Activated T-cell treated with anti-CD3 and anti-CD28 coated beads, Interleukin-2, amount 50 U/mL, for 1 hour (primary cell): ENCODE measurements at regions not wholly inside any gene's neighbourhood (a gene's known extent, or its start where the extent isn't known, plus 50 kb on each side); places are given as distances from the start of the nearest gene placed in this dataset.
"Not testable (repeated sequence)": the region's sequence is repeated elsewhere in the genome, so short reads cannot be mapped to it uniquely, and the experiment has no call there.

ENCODE experiments used
- DNase-seq: peaks from one replicate; pipeline ENCODE4 v3.0.0-alpha.2; 2020

DNA sequence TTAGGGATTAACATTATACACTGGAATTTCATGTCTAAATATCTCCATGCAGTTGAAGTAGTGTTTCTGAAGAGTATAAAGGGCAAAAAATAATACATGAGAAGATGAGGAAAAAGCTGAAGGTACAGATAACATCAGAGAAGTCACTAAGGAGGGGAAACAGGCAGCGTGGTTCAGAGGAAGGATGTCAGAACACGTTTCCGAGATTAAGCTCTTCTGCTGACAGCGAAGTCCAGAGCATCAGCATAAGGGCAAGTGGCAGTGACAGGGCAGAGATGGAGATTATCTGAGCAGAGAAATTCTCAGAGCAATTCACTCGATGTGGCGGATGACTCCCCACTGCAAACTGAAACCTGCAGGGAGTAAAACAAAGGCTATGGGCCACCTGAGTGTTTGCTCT, 443.2 kb upstream of the FRG1 start:
- DNase-seq: no peak

DNA sequence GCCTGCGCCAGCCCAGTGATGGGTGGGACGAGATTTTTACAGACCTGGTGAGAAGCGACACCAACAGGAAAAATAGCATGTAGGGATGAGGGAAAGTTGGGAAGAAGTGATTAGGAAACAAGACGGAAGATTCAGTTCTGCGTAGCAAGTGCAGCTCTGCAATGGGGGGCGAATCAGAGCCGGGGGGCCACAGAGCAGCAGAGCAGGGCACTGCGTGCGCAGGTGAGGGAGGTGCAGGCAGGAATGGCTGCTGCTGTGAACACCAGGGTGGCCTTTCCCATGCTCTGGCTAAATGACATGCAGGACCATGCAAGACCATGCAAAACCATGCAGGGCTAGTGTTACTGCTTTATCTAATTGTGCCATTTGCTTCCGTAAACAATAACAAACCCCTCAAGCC, 442.7 kb upstream of the FRG1 start:
- DNase-seq: no peak

DNA sequence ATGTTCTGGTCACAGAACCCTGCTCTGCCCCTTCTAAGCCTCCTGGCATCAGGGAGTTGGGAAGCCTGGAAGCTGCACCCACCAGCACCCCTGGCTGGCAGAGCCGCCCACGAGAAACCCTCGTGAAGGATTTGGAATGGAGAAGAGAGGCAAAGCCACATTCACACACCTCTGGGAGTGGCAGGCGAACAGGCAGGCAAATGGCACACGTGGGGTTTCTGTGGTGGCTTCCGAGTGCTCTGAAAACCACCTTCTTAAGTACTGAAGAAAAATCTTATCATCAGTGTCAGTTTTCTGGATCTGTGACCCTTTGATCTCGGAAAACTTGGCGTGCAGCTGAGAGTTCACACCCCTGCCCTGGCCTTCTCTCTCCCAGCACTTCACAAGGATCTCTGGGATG, 442.2 kb upstream of the FRG1 start:
- DNase-seq: no peak

DNA sequence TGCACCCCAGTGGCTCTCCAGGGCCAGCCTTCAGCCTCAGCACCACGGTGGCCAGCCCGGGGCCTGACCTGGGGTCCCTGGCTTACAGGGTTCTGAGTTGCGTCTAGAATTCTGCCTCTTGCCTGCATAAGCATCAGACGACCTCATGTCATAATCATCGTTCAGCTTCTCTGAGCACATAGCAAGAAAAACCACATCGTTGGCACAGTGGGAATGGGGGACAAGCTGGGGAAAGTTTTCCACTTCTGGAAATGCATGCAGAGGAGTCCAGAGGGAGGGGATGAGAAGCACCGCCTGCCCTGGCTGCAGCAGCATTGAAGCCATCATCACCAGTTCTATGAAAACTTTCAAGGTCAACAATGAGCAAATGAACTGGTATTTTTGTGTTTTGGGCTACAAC, 441.0 kb upstream of the FRG1 start:
- DNase-seq: no peak

DNA sequence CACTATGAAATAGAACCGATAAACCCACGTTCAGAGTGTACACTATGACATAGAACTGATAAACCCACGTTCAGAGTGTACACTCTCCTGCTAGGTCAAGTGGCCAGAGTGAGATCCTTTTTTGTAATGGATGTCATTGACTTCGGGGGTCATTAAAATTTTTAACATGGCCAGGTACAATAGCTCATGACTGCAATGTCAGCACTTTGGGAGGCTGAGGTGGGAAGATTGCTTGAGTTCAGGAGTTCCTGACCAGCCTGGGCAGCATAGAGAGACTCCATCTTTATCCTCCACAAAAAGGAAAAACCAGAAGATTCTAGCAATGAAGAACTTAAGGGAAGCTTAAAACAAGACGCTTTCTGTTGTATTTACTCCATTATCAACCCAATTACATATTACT, 439.7 kb upstream of the FRG1 start:
- no peak for DNase-seq

DNA sequence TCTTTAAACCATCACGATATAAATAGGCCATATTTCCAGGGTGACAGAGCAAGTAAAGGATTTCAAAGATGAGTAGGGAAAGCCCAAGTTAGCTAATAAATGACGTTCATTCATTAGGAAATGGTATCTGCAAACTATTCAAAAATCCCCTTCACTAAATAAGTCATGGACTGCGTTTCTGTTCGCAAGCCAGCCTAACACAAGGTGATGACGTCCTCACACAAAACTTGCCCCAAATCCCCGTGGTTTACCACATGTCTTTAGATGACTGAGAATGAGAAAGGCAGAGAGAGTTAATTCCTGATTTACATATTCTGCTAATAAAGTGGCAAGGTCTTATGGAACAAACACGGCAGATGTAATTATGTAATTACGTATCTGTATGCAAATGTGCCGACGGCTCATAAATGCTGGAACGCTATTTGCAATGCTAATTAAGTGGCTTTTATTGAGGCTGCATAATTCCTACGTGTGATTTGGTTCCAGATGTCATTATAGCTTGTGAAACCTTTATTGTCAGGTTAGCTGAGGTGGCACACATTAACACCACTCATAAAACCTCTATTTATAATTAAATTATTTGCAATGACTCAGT, 437.7 kb upstream of the FRG1 start:
- DNase-seq: no peak

DNA sequence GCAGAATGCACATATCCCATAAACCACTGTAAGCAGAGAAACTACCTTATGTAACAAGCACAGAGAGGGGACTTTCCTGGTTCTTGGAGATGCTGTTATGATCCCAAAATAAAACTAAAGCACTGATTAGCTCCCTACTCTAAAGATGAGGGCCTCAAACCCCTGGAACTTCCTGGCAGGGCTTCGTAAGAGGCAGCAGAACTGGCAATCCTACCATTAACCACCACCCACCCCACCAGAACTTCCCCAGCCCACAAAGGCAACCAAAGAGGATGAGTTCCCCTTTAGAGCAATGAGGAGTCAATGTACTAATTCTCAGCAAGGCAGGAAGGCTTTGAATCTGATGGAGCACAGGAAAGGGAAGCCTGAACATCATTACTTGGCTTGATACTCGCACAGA, 436.5 kb upstream of the FRG1 start:
- DNase-seq: no peak

DNA sequence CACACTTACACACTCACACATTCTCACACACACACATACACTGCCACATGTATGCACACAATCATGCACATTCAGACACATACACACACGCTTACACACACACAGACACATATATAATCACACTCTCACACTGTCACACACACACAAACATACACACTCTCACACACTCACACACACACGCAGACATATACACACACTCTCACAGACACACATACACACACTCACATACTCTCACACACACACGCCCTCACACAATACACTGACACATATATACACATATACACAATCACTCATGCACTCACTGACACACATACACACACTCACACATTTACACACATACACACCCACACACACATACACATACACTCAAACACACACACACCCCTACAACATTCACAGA, 435.3 kb upstream of the FRG1 start:
- no peak for DNase-seq

DNA sequence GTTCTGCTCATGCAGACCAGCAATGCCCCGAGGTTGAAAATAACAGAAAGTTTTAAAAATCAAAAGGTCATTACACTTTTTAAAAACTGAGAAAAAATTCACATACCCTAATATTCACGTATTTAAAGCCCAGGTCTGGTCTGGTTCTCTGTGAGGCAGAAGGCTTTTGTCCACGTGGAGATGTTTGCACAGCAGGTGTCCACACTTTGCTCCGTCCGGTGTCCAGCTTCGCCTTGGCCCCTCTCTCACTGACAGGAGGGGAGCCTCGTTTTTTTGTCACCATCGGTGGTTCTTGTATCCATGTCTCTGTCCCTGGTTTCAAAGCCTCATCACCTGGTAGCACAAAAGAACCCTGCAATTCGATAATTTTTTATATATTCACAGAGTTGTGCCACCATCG, 434.6 kb upstream of the FRG1 start:
- no peak for DNase-seq

DNA sequence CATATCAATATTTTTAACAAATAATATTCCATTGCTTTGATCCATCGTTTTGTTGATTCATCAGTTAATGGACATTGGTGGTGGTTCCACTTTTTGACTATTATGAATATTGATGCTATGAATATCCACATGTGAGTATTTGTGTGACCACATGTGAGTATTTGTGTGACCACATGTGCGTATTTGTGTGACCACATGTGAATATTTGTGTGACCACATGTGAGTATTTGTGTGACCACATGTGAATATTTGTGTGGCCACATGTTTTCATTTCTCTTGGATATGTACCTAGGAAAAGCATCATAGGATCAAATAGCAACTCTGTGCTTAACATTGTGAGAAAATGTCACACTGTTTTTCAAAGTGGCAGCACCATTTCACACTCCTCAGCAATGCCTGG, 433.6 kb upstream of the FRG1 start:
- DNase-seq: no peak

DNA sequence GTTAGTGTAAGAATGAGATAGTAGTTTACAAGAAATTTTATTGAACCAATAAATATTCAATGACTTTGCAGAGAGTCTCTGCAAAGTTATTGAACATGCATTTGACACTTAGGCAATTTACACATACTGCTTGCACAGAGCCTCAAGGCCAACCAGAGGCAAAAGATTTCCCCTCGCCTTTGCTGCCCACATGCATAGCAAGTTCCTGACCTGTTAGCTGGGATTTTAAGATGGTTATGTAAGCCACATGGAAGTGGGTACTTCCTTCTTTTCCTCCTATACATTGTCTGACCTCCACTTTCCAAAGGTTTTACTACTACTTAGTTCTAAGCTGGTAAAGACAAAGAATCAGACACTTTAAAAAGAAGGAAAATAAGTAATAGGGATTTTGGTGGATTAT, 430.1 kb upstream of the FRG1 start:
- DNase-seq: no peak

DNA sequence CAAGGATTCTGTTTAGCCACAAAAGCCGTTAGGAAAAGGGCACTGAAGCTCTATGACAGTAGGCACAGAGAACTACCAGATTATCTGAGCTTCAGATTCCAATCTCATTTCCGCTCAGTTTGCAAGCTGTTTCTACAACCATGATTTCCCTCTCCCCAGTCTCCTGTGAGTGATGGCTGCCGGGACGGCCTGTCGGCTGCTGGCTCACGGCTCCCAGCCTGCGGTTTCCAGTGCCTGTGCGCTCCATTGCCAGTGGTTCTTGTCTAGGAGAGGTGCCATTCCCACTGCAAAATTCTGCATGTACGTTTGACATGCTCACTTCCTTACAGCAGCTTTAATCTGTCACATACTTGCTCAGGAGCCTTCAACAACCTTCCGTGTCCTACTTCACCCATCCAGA, 429.1 kb upstream of the FRG1 start:
- DNase-seq: no peak

DNA sequence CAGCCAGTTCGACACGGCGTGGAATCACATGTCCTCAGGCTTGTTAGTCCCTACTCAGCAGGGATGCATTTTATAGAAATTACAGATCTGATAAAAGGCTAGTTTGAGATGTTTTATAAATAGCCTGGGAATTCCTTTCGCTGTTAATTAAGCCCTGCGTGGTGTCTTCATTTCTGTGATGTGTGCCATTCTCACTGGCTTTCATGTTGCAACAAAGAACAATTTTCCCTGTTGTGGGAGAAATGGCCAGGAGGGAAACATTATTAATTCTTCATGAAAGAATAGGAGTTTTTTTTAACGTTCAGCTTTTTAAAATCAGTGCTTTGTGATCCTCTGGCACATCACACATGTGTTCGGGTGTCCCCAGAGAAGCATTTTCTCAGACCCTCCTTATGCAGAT, 427.3 kb upstream of the FRG1 start:
- no peak for DNase-seq

DNA sequence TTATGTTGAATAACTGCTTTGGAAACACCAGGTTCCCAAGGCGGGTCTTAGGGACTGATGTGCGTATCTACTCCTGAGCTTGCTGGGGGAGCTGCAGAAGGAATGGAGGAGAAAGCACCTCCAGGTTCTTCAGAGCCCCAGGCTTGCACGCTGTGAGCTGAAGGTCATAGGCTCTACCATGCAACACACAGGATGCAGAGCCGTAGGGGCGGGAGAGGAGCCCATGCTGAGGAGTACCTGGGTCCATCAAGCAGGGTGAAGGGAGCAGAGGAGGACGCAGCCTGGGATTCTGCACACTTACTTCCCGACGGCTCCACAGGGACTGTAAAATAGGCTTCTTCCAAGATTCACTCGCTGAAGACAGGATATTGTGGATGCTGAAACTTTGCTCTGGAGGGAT, 426.5 kb upstream of the FRG1 start:
- DNase-seq: no peak

DNA sequence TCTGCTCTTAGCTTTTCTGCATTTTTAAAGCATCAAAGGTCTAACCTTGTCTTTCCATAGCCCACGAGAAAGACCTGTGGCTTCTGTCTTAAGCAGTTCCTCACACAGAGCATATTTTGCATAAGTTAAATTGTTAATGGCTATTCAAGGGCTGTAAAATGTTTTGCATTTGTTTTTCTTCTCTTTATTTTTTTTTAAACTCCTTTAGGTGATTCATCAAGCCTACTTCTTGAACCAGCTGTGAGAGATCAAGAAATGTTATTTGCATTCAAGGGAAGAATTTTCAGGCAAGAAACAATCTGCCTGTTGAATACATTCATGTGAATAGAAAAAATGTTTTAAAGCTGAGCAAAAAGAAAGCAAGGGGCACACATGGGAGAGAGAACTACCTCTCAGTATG, 423.8 kb upstream of the FRG1 start:
- no peak for DNase-seq

DNA sequence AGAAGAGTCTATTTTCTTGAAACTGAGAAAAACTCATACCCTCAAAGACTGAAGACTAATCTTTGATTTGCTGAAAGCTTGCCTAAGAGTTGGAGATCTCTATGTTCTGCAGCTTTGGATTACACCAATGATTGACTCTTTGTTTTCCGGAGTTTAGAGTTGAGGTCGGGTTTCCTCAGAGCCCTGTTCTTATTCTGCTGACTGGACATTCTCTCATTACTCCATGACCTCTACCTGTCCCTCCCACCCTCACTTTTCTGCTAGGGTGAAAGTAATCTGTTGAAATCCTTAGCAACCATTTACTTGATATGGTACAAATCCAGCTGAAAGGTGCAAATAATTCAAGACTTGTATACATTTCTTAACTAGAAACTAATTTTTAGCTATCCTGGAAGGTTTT, 421.5 kb upstream of the FRG1 start:
- no peak for DNase-seq

DNA sequence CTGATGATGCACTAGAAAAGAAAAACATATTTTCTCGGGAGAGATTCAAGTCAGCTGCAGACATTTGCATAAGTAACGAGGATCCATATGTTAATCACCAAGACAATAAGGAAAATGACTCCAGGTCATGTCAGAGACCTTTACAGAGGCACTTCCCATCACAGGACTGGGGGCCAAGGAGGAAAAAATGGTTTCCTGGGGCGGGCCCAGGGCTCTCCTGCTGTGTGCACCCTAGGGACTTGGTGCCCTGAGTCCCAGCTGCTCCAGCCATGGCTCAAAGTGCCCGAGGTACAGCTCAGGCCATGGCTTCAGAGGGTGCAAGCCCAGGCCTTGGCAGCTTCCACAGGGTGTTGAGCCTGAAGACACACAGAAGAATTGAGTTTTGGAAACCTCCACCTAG, 415.4 kb upstream of the FRG1 start:
- DNase-seq: no peak

DNA sequence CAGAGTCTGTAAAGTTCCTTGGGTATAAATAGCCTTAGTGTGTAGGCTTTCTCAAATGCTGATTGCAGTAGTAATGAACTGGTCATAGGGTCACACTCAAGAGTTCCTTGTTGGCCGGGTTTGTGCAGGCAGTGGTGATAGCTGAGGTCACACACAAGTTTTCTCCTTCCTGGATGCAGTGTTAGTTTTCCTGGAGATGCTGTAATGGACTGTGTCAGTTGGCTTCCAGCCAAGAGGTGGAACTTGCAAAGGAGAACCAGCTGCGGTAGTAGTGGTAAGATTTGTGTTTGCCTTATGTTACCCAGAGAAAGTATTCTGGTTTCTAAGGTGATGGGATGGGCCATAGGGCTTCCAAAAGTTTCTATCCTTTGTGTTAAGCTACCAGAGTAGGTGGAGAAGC, 409.8 kb upstream of the FRG1 start:
- DNase-seq: no peak

DNA sequence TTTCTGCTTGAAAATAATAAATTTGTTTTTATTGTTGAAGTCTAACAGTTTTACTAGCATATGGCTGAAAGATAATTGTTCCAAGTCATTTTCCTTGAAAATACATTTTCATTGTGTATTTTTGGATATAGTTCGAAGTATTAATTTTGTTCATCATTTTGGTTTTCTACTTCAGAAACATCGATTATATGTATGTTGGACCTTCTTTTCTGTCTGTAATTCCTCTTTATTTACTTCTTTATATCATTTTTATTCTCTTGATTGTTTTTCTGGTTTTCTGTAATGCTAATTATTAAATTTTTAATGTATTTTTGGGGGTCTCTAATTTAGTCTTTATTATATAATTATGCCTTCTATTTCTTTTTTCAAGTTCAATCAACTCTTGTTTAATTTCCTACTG, 407.1 kb upstream of the FRG1 start:
- no peak for DNase-seq

DNA sequence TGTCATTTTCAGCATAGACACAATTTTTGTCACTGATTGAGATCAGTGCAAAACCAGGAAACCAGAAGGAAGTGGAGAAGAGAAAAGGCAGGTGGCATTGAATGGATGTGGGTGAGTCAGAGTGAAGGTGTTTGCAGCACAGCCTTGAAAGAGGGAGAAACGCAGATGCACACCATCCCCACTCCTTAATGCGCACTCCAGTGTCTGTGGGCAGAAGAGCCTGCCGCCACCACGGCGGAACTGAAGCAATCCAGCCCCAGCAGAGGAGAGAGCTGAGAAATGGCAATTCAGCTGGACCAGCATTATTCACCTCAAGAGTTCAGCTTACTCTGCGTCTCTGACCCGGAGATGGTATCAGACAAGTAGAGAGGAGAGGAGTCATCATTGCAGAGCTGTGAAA, 393.1 kb upstream of the FRG1 start:
- no peak for DNase-seq

DNA sequence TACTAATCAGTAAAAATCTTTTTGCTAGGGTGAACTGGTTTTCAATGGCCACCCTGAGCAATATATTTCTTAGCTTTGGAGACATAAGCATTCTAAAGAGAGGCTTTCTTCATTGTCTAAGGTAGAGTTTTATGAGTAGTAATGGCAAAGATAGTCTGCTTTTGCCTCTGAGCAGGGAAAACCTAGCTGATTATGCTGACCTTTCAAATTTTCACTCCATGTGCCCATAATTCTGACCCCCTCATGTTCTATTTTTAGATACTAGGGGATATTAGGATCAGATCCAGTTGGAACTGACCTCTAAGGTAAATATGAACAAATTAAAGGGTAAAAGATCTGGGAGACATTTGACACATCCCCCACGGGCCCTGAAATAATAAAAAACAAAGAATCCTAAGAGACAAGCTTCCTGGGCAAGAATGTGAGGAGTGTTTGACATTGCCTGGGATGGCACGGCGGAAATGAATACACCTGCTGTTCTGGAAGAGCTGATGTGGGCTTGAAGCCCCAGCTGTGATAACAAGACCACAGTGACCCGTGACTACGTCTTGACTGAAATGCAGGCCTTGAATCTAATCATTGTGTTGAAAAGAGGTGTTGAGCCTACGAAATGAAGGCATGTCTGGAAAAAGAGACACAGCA, 392.1 kb upstream of the FRG1 start:
- DNase-seq: no peak

DNA sequence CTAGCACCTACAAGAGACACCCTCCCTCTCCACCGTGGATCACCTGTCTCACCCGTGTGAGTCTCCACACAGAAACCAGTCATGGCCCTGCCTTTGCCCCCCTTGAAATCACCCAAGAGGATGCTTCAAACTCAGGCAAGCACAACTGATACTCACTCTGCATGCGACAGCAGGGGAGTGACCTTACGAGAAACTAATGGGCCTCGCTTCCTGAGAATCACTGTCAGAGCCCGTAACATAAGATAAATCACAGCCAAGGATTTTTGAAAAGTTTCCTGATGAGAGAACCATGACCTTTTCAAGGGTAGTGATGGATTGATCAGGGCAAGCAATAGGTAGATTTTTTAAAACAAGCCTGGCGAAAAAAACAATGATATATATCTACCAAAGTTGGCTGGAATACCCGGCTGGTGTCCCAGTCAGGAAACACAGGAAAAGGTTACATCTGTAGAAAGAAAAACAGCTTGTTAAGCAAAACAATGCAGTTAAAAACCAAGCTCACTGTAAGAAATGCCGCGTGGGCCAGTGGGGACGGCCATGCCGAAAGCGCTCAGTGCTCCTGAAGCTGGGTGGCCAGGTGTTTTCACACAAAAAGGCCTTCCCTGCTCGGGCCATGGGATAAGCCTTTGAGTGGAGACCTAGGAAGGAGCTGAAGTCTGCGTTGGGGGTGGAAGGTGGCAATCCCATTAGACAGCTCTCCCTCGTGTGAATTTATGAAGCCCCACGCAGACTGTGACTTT, 388.6 kb upstream of the FRG1 start:
- DNase-seq: not testable (repeated sequence)

DNA sequence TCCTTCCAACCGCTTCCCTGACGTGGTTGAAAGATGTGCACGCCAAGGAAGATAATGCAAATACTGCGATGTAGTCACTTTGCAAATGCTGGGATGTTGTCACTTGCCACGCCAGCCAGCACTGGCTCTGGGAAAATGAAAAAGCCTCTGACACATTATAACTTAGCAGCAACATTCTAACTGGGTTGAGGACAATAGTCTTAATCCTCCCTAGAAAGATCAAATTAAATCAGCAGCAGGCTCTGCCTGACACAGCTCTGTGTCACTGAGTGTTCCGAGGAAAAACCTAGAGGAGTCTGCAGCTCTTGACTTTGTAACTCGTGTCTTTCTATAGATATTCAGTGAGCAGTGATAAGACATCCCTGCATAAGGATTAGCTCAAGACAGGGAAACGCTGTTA, 380.1 kb upstream of the FRG1 start:
- not testable (repeated sequence) for DNase-seq

DNA sequence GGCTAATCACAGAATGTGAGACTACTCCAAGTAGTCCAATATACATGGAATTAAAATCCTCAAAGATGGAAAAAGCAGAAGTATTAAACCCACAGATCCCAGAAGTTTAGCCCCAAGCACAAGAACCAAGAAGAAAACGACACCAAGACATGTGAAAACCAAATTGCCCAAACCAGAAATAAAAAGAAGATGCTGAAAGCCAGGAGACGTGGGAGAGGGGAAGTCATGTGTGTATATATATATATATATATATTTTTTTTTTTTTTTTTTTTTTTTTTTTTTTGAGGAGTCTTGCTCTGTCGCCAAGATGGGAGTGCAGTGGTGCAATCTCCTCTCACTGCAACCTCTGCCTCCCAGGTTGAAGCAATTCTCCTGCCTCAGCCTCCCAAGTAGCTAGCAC, 376.9 kb upstream of the FRG1 start:
- DNase-seq: not testable (repeated sequence)

DNA sequence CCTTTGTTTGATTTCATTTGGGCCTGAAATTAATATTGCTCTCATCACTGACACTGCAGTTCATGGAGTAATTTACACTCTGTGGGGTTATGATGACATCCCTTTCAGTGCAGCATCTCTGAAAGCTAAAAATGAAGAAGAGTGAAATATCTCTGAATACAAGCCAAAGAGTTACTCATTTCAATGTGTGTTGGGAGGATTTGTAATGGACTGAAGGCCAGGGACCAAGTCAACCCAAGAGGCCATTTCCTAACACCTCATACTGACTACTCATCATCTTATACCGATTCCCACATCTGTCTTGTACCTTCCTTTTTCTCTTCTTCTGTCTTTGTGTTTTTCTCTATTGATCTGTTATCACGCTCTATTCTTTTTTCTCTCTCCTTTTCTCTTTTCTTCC, 374.4 kb upstream of the FRG1 start:
- not testable (repeated sequence) for DNase-seq
